GM18507 (cell line): ENCODE measurements at regions not wholly inside any gene's neighbourhood (a gene's known extent, or its start where the extent isn't known, plus 50 kb on each side); places are given as distances from the start of the nearest gene placed in this dataset.

Experiments used
- DNase-seq: peaks from one replicate; pipeline ENCODE4 v3.0.0; 2011; ENCODE audit warnings: low read depth; ENCODE audit not compliant: insufficient read length; ENCODE audit errors: extremely low spot score
- FAIRE-seq: peaks from 2 replicates; lab custom pipeline; 2011; peaks lifted over from hg19 to GRCh38; lab: Jason Lieb, UNC

- FAIRE-seq (no peak), DNase-seq (no peak)
These were observed 60.2 kb downstream of the ADAMTS1 start for GRCh38 chr21:26784974-26785373.

GRCh38 chr21:26783466-26784195 lies 61.6 kb downstream of the ADAMTS1 start:
- FAIRE-seq (no peak), DNase-seq (no peak)

DNA sequence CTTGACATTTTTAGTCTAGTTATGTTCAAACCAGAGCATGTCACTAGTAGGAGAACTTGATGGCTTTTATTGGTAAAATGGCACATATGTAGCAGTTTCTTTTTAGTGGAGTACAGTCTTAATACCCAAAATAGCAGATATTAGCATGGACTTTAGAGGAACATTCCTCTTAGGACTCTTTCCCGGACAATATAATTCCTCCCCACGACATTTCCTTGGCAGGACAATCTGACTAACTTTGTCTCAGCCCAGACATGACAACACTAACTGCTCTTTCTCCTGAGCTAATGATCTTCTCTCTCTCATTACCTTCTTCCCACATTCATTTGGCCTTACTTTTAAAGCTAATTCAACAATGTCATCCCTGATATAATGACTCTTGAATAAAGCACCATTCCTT lies 62.5 kb downstream of the ADAMTS1 start:
- FAIRE-seq (no peak), DNase-seq (no peak)

GRCh38 chr21:26782331-26782730 lies 62.9 kb downstream of the ADAMTS1 start:
- DNase-seq (no peak), FAIRE-seq (no peak)

- no peak for FAIRE-seq
- no peak for DNase-seq
These were observed 63.9 kb downstream of the ADAMTS1 start for GRCh38 chr21:26781331-26781730.

DNA sequence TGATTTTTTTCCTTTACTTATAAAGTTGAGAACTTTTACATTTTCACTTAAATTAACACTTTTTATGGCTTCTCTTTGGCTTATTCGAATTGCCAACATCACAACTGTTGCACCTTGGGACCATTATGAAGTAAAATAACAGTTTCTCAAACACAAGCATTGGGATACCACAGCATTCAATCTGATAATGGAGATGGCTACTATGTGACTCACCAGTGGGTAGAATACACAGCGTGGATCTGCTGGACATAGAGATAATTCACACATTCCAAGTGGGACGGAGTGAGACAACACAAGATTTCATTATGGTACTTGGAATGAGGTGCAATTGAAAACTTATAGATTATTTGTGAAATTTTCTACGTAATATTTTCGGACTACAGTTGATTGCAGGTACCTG lies 68.0 kb downstream of the ADAMTS1 start:
- DNase-seq (no peak), FAIRE-seq (no peak)

GRCh38 chr21:26776310-26777021 lies 68.7 kb downstream of the ADAMTS1 start:
- no peak for FAIRE-seq
- no peak for DNase-seq

DNA sequence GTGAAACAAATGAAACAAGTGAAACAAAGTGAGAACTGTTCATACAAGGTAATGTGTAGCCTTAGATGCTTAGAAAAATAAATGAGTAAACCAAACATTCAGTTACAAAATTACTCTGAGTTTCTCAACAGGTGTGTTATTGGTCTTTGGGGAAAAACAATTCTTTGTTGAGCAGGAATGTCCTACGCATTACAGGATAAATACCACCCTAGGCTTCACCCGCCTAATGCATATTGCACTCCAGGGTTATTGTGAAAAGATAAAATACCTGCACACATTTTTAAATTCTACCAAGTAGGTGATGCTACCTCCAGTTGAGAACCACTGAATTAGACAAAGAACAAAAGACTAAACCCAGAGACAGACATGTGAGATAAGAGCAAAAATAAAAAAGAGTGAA lies 72.2 kb downstream of the ADAMTS1 start:
- FAIRE-seq: no peak

GRCh38 chr21:26769613-26770188 lies 75.5 kb downstream of the ADAMTS1 start:
- DNase-seq: no peak

More for the DNA sequence above, 72.2 kb downstream of the ADAMTS1 start:
- no peak for DNase-seq

GRCh38 chr21:26766826-26767325 lies 78.3 kb downstream of the ADAMTS1 start:
- FAIRE-seq: no peak
- no peak for DNase-seq

More at GRCh38 chr21:26769613-26770188, 75.5 kb downstream of the ADAMTS1 start:
- no peak for FAIRE-seq

DNA sequence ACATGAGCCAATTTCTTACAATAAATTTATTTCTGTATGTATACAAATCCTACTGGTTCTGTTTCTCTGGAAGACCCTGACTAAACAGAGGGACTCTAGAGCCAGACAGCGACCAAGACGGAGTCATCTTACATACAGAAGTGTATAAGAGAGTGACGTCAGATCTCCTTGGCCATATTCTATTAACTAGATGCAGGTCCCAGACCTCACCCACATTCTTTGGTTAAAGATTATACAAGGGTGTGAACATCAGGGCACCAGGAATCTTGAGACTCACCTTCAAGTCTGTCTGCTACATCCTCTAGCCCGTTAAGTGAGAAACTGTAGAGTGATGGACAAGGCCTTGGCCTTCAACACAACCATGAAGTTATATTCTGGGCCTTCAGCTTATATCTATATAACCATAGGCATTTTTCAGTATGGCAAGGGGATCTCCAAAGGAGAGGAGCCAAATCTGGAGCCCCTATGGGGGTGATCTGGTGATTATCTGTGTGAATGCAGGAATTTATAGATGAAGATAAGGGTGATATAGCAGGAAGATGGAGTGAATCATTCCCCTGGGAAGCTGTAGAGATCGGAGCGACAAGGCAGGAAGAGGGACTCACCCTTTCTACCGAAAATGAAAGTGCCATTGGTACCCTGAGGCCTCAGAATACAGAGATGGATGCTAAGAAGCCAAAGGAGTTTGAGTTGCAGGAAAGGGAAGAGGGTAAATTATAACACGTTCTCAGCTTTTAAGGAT lies 83.9 kb downstream of the ADAMTS1 start:
- DNase-seq: no peak
- FAIRE-seq: no peak

- DNase-seq: no peak
- FAIRE-seq: no peak
These were observed 85.5 kb downstream of the ADAMTS1 start for GRCh38 chr21:26759731-26760130.

GRCh38 chr21:26758083-26758880 lies 86.9 kb downstream of the ADAMTS1 start:
- FAIRE-seq: no peak
- DNase-seq: no peak

DNA sequence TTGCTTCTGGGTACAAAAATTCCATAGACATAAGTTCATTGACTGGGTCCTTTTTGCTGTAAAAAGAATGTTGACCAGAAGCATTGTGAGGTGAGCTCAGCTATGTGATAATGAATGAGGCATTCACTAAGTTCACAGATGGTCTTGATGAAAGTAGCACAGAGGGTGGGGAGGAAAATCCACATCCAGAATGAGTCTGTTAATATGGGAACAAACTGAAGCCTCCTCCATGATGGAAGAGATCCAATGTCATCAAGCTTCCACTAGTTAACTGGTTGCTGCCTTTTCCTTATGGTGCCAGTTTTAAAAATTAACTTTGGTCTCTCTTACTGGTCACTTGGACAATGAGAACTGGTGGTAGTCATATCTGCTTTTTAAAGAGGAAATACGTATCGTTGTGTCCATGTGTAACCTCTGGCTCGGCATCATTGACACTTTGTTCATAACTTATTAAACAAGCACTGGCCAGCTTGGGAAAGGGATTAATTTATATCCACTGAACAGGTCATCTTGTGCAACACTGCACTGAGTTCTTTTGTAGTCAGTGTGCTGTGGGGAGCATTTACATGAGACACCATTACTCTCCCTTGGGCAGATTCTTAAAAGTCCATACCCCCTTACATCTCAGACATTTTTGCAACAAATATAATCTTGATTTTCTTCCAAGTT lies 88.6 kb downstream of the ADAMTS1 start:
- no peak for FAIRE-seq

GRCh38 chr21:26754853-26755252 lies 90.4 kb downstream of the ADAMTS1 start:
- FAIRE-seq (no peak), DNase-seq (no peak)

More for the DNA sequence above, 88.6 kb downstream of the ADAMTS1 start:
- DNase-seq: no peak

GRCh38 chr21:26753822-26754221 lies 91.4 kb downstream of the ADAMTS1 start:
- no peak for FAIRE-seq
- no peak for DNase-seq

DNA sequence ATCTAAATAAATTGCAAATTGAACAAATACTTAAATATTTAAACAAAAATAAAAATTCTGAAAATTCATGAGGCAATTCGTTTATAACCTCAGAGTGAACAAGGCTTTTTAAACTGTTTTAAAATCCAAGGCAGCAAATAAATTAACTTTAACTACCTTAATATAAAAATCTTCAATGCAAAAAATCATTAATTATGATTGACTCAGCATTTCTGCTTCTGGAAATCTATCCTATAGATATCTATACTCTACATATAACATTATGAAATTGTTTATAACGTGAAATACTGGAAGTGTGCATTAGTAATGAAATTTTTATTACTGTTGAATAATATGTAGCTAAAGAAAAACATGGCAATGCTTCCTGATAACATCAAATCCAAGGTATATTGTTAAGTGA lies 92.4 kb downstream of the ADAMTS1 start:
- no peak for DNase-seq
- no peak for FAIRE-seq

DNA sequence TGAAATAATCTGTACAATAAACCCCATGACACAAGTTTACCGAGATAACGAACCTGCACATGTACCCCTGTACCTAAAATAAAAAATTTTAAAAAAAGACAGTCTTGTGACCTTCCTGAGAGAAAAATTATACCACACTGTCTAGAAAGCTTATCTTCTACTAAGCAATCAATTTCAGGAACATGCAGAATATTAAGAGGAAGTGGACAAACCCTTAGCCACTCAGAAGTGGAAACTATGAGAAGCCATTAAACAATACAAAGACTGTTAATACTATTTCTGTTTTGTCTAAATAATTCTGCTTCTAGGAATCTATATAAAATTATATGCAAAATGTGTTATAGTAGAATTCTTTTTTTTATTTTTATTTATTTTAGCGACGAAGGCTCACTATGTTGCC lies 93.9 kb downstream of the ADAMTS1 start:
- FAIRE-seq (no peak), DNase-seq (no peak)

- no peak for FAIRE-seq
These were observed 97.1 kb downstream of the ADAMTS1 start for GRCh38 chr21:26748066-26748465.

More at GRCh38 chr21:26748066-26748465, 97.1 kb downstream of the ADAMTS1 start:
- no peak for DNase-seq
